HCT116 (cell line): ENCODE measurements at regions not wholly inside any gene's neighbourhood (a gene's known extent, or its start where the extent isn't known, plus 50 kb on each side); places are given as distances from the start of the nearest gene placed in this dataset.

ENCODE experiments used
- CEBPB ChIP-seq: IDR thresholded peaks from 2 replicates; pipeline ENCODE4 v1.6.1; 2012; ENCODE audit warnings: low read depth
- MAX ChIP-seq: IDR thresholded peaks from 2 replicates; pipeline ENCODE4 v1.6.1; 2012
- POLR2A ChIP-seq: IDR thresholded peaks from 2 replicates; pipeline ENCODE4 v1.7.0; 2011; ENCODE audit warnings: borderline replicate concordance; ENCODE audit not compliant: insufficient read depth, insufficient read length; ENCODE audit errors: extremely low read depth
- POLR2AphosphoS5 ChIP-seq: IDR thresholded peaks from 2 replicates; pipeline ENCODE4 v1.6.1; 2011; ENCODE audit warnings: mild to moderate bottlenecking, low read depth, low read length, moderate library complexity
- REST ChIP-seq: IDR thresholded peaks from 2 replicates; pipeline ENCODE4 v1.6.1; 2012; ENCODE audit warnings: low read depth
- SRF ChIP-seq: IDR thresholded peaks from 2 replicates; pipeline ENCODE4 v1.6.1; 2012; ENCODE audit warnings: low read depth
- TF ChIP-seq, protein P1 (sequence below), 3 experiments: fragments of 200-600 bp in 1 of 3; sonication (generic) in 1 of 3; IDR thresholded peaks in 2 of 3; conservative IDR thresholded peaks in 1 of 3; 2 replicates each; pipeline ENCODE4 v1.5.1; 2012 to 2017; ENCODE audit warnings: low read depth in 2 of 3, low read length in 2 of 3, antibody characterized with exemption in 1 of 3, borderline replicate concordance in 1 of 3, control low read depth in 1 of 3, mild to moderate bottlenecking in 1 of 3, mixed read lengths in 1 of 3, mixed run types in 1 of 3, moderate library complexity in 1 of 3; ENCODE audit not compliant: insufficient read depth in 1 of 3
- TF ChIP-seq, protein P2 (sequence below): IDR thresholded peaks from 2 replicates; pipeline ENCODE4 v1.6.1; 2011; ENCODE audit warnings: mild to moderate bottlenecking, low read length, moderate library complexity; ENCODE audit not compliant: insufficient replicate concordance; ENCODE audit errors: extremely low read depth
- TF ChIP-seq, protein P3 (sequence below): IDR thresholded peaks from 2 replicates; pipeline ENCODE4 v1.6.1; 2012

GRCh38 chr2:173590276-173590861 lies 235.7 kb downstream of the CDCA7 start:
- TF ChIP-seq, protein P1, sequence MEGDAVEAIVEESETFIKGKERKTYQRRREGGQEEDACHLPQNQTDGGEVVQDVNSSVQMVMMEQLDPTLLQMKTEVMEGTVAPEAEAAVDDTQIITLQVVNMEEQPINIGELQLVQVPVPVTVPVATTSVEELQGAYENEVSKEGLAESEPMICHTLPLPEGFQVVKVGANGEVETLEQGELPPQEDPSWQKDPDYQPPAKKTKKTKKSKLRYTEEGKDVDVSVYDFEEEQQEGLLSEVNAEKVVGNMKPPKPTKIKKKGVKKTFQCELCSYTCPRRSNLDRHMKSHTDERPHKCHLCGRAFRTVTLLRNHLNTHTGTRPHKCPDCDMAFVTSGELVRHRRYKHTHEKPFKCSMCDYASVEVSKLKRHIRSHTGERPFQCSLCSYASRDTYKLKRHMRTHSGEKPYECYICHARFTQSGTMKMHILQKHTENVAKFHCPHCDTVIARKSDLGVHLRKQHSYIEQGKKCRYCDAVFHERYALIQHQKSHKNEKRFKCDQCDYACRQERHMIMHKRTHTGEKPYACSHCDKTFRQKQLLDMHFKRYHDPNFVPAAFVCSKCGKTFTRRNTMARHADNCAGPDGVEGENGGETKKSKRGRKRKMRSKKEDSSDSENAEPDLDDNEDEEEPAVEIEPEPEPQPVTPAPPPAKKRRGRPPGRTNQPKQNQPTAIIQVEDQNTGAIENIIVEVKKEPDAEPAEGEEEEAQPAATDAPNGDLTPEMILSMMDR (IDR thresholded peaks at IDR 0.05 in 2 of 3, conservative IDR thresholded peaks at IDR 0.05 in 1 of 3; ENCODE audit: borderline replicate concordance in 1 of 3, insufficient read depth in 1 of 3, low read depth in 2 of 3, low read length in 2 of 3): no peak
- no peak for TF ChIP-seq POLR2A
- TF ChIP-seq CEBPB: peak; percentile 92
- TF ChIP-seq, protein P2, sequence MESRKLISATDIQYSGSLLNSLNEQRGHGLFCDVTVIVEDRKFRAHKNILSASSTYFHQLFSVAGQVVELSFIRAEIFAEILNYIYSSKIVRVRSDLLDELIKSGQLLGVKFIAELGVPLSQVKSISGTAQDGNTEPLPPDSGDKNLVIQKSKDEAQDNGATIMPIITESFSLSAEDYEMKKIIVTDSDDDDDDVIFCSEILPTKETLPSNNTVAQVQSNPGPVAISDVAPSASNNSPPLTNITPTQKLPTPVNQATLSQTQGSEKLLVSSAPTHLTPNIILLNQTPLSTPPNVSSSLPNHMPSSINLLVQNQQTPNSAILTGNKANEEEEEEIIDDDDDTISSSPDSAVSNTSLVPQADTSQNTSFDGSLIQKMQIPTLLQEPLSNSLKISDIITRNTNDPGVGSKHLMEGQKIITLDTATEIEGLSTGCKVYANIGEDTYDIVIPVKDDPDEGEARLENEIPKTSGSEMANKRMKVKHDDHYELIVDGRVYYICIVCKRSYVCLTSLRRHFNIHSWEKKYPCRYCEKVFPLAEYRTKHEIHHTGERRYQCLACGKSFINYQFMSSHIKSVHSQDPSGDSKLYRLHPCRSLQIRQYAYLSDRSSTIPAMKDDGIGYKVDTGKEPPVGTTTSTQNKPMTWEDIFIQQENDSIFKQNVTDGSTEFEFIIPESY: no peak
- TF ChIP-seq REST: no peak
- peak; percentile 99 for TF ChIP-seq SRF
- TF ChIP-seq MAX: peak; percentile 67
- TF ChIP-seq, protein P3, sequence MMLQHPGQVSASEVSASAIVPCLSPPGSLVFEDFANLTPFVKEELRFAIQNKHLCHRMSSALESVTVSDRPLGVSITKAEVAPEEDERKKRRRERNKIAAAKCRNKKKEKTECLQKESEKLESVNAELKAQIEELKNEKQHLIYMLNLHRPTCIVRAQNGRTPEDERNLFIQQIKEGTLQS: no peak; the same call in 1 of the 2 replicates
- peak; percentile 62; the same call in 1 of the 2 replicates for TF ChIP-seq POLR2AphosphoS5
